AG20443 (cell line): ENCODE measurements at regions not wholly inside any gene's neighbourhood (a gene's known extent, or its start where the extent isn't known, plus 50 kb on each side); places are given as distances from the start of the nearest gene placed in this dataset.
"Not testable (repeated sequence)": the region's sequence is repeated elsewhere in the genome, so short reads cannot be mapped to it uniquely, and the experiment has no call there.

Source experiments
- DNase-seq: peaks from one replicate; pipeline ENCODE4 v3.0.0; 2012; ENCODE audit warnings: low spot score, mixed read lengths

DNA sequence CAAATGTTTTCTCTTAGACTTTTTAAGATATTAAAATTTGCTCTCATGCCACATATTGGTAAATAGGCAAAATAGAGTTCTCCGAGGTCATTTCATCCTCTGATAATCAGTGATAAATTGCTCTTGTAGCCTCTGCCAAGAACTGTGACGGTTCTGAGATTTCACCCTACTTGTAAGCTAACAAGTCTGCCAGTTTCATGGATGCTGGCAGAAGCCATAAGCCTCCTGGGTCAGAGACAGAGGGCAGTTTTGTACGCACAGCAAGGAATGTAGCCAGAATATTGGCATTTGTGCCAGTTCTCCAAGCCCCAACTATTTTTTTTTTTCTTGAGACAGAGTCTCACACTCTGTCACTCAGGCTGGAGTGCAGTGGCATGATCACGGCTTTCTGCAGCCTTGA is 945.0 kb upstream of the WWC1 start:
- DNase-seq: no peak

DNA sequence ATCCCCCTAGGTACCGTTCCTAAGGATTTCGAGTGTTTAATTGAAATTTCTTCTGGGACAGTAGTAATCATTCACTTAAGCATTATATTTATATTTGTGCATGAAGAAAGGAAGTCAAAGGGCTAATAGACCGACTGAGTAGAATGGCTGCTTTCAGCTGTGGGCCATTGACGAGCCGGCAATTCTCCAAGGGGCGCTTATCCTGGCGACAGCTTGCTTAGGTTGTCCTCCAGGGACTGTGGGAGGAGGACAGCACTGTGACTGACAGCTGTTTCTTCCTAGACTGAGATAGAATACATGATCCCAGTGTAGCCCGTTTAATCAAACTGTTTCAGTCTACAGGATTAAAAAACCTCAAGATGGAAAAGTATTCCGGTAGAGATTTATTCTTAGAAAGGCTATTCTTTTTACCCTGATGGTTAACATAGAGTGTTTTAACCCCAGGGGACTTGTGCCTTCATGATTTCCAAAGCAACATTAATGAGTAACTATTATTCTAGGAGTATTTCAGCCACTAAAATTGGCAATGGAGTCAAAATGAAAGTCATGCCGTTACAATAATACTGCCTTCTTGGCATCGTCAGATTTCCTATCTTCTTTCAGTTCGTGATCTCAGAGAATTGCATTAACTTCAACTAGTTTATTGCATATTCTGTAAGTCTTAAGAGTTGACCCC is 943.1 kb upstream of the WWC1 start:
- no peak for DNase-seq

DNA sequence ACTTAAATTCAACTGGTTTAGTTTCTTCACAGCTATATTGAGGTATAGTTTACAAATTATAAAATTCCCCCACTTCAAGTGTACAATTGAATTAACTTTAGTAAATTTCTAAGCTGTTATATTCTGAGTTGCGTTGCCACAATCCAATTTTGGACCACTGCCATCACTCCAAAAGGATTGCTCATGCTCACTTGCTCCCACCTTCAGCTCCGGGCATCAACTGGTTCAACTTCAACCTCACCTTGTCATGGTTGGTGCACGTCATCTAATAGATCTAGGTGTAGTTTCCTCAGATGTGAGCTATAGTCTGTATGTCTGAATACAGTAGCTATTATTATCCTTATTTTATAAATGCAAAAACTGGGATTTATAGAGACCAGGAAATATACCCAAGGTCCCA is 942.5 kb upstream of the WWC1 start:
- no peak for DNase-seq

DNA sequence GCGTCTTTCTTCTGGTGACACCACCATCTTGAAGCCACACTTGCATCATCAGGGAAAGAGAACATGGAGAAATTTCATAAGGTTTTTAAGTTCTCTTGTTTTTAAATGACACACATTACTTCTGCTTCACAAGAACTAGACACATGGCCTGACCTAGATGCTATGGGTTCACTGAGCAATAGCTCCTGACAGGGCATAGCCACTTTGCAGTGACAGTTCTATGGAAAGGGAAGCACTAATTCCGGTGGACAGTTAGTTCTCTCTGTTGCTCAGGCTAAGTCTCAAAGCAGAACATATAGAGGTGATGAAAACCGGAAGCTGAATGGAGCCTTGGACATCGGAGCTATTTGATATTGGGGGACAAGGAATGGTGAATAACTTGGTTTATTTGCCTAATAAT is 940.1 kb upstream of the WWC1 start:
- no peak for DNase-seq

DNA sequence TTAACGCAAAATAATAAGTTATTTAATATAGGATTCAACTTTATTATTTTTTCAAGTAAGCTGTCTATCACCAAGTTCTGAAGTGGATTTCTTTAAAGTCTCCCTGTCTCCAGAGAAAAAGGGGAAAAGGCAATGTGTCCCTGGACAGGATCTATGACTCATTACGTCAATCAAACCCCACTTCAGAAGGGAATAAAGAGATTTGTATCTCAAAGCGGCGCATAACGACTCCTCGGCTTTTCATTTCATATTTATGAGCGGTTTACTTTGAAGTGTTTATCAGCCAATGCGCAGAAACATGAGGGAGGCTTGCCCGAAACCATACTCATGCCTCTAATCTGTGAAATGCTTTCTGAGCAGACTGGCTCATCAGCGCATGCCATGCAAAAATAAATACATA is 938.6 kb upstream of the WWC1 start:
- DNase-seq: no peak

DNA sequence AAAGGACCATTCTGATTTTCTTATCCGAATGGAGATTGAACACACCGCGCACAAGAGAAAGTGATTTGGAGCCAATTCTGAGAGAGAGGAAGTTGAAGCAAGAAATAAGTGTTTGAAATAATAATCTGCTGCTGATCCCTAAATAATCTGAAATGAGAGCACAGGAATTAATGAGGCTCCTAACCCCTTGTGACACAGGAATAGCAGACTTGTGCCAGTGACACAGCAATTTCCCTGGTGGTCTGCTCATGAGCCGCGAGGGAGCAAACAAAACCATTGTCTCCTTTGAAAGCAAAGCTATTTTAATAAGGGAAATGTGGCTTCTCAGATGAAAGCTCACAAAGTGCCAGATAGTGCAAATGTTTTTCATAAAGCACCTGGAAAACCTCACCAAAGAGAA is 936.1 kb upstream of the WWC1 start:
- no peak for DNase-seq

DNA sequence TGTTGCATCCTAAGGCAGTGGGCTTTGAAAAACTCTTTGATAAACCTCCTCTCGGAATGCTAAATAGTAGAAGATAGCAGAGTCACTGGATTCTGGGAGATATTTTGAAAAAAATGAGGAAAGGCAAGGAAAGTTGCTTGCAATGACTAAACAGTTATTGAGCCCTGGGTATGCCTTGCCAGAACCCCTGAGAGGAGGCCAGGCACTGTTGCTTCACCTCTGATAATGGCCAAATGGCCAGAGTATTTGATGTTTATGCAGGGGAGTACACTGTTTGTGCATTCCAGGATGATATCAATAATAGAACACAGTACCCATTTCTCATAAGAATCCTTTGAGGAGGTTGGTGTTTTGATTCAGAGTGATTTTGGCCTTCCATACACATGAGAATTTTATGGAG is 935.1 kb upstream of the WWC1 start:
- no peak for DNase-seq

DNA sequence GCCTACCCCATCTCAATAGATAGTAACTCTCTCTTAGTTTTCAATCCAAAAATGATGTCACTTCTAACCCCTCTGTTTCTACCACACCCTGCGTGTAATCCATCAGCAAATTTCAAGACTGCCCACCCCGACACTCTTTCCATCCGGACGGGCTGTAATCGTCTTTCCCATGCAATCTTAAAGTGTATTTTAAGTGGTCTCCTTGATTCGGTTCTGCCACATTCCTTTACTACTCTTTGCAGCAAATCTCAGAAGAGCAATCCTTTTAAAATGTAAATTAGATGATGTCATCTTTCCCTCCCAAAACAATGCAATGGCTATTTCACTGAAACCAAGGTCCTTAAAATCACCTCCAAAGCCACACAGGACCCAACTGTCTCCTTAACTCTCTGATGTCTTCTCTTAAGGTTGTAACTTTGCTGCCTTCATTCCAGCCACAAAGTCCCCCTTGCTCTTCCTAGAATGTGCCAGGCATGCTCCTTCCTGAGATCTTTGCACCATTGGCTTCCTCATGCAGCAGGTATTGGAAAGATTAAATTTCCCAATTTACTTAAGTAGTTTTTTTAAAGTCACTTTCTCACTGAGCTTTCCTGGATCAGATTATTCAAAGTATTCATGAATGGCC is 932.5 kb upstream of the WWC1 start:
- DNase-seq: no peak

DNA sequence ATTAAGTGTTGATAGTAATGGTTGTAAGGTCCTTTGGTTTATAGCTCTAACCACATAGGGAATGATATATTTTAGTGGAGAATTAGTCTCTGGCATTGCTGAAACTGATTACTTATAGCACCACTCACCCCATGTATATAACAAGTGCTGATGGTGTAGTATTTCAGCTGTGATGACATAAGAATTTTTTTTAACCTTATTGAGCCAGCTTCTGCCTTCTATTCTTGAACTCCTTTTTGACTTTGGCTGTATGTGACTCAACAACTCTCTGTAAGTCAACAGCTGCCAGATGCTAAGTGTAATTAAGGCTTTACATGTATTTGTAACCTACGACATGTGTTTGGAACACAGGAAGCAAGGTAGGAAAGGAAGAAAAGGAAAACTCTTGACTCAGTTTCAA is 929.6 kb upstream of the WWC1 start:
- DNase-seq: no peak

DNA sequence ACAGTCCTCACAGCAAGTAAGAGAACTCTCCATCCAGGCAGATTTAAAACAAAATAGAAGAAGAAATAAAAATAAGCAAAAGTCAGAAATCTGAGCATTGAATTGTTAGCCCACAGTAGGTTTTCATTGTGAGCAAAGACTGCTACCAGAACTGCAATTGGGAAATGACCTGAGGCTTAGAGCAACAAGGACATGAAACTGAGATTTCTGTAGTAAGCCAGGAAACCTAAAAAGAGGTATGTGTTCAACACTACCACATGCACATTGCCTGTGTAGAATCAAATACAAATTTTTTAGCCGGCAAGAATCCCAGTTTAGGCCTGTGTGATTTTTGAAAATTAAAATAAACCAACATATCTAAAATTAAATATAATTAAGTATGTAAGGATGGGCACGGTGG is 928.4 kb upstream of the WWC1 start:
- no peak for DNase-seq

DNA sequence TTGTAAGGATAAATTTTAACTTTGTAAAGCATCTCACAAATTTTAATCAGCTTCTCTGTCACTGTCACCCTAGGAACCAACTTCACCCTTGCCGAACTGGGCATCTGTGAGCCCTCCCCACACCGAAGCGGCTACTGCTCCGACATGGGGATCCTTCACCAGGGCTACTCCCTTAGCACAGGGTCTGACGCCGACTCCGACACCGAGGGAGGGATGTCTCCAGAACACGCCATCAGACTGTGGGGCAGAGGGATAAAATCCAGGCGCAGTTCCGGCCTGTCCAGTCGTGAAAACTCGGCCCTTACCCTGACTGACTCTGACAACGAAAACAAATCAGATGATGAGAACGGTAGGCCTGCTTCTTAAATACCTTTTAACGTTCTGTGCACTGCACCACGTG is 916.3 kb upstream of the WWC1 start:
- DNase-seq: no peak

DNA sequence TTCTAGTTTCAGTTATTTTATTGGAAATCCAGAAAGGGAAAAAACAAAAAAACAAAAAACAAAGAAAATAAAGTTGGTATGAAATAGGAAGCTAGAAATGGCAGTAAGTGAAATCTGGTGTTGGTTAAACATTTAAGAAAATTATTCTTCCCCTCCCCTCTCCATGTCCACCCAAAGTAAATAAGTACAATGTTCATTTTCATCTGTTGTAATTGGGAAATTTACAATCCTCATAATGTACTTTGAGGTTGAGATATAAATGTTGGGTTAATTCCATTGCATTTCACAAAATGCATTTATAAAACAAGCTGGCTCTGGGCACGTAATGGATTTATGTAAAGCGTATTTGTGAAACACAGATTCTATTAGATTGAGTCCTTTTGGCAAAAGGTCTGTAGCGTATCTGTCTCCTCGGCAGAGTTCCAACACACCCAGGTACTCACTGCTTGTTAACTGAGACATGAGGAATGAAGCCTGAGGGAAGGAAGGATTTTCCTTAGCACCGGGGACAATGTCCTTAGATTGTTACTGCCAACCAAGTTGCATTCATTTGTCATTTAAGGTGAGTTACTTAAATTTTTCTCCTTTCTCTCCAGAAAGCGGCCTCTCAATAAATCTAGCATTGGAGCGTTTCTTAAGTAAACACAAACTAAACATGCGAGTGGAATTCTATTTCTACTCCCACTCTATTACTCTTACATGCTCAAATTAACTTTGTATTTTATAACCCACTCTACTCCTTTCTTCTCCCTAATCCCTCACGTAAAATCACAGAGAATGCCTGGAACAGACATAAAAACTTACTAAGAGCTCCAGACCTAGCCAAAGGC is 912.3 kb upstream of the WWC1 start:
- DNase-seq: no peak

DNA sequence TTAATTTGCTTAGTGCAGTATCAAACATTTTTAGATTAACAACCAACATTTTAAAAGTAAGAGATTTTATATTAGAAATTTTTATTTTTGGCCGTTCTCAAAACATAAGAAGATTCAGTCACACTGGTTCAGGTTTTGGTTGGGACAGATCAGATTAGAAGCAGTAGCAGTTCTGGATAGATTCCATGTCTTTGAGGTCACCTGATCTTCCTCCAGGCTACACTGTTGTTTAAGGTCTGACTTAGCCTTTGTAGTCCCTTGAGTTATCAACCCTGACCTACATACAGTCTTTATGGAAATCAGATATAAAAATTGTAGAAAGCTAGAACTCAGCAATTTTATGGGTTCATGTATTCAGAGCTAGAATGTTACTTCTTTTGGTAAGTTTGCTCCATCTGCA is 910.0 kb upstream of the WWC1 start:
- DNase-seq: no peak

DNA sequence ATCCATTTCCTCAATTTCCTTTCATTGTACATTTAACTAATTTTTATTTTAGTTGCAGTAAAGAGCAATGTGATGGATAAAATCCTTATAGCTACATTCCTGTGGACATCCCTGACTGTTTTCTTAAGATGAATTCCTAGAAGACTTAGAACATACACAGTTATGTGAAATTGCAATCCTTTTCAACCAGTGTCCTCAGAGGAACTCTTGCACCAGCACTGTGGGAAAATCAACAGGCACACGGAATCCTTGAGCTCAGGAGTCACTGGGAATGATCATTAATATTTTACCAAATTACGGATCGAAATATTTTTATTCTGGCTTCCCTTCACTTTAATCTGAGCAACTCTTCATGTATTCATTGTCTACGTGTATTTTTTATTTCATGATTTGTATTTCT is 901.9 kb upstream of the WWC1 start:
- no peak for DNase-seq

DNA sequence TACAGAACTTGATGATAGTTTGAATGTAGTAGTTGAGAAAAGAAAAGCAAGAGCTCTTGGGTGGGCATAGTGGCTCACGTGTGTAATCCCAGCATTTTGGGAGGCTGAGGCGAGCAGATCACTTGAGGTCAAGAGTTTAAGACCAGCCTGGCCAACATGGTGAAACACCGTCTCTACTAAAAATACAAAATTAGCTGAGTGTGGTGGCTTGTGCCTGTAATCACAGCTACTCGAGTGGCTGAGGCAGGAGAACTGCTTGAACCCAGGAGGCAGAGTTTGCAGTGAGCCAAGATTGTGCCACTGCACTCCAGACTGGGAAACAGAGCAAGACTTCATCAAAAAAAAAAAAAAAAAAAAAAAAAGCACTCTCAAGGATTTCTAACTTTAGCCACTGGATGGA is 900.2 kb upstream of the WWC1 start:
- DNase-seq: not testable (repeated sequence)

DNA sequence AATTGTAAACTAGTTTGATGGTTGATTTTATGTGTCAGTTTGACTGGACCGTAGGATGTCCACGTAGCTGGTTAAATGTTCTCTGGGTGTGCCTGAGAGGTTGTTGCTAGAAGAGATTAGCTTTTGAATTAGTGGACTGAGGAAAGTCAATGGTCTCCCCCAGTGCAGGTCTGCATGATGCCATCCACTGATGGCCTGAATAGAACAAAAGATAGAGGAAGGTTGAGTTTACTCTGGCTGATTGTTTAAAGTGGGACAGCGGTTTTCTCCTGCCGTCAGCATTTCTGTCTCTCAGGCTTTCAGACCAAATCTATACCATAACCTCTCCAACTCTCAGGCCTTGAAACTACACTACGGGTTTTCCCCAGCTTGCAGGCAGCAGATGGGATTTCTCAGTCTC is 899.2 kb upstream of the WWC1 start:
- DNase-seq: no peak

DNA sequence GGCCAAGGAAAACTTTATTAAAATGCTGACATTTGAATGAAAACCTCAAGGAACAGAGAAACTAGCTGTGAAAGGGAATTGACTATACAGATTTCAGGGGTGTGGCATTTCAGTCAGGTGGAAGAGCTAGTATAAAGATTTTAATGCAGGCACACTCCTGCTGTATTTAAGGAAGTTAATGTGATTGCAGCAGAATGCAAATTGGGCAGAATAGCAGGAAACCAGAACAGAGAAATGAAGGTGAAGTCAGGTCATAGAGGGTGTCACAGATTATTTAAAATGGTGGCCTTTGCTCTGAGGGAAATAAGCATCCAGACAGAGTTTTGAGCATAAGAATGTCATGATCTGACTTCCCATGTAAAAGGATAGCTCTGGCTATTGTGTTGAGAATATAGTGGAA is 898.1 kb upstream of the WWC1 start:
- no peak for DNase-seq

DNA sequence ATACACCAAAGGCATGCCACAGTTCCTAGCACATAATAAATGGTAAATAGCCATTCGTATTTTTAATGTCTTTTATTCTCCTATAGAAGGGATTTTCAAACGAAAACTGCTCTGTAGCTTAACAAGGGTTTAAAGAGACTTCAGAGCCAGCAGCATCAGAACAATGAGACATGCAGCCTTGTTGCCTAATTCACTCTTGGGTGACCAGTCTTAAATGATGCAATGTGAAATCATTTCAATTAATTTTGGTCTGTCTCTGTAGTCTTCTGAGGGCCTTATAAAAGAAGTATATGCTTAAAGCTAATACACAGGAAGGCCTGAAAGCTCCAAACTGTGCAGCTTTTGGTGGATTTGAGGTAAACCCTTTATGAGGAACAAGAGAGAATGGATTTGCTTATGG is 888.8 kb upstream of the WWC1 start:
- DNase-seq: no peak

DNA sequence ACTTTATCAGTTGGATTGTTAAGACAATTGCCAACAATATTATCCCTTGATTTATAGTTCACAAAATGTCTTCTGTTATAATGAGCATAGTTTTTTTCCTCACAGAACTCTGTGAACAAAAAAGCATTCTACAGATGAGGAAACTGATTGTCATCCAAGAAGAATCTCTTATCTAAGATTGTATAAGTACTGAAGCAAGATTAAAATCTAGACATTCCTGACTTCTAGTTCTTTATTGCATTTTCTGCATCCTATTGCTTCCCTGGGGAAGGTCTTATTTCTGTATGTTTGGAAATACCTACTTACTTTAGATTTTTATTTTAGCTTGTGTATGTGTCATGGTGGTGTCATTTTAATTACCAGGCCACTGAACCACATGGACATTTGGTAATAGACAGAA is 884.9 kb upstream of the WWC1 start:
- no peak for DNase-seq

DNA sequence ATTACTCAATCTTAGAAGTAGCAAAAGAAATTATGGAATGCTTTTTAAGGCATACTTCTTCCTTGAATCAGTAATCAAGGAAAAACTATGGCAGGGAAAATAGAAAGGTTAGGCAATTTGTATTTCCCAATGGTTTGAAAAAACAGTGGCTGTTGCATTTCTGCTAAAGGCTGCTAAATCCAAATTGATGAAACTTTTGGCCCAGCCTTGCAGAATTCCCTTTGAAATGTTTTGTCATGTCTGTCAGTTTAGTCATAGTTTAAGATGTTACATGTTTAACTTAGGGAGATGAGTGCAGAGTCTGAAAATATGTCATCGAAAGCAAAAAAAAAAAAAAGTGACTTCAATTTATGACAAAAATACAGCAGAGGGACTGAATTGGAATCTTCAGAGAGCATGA is 878.9 kb upstream of the WWC1 start:
- no peak for DNase-seq

DNA sequence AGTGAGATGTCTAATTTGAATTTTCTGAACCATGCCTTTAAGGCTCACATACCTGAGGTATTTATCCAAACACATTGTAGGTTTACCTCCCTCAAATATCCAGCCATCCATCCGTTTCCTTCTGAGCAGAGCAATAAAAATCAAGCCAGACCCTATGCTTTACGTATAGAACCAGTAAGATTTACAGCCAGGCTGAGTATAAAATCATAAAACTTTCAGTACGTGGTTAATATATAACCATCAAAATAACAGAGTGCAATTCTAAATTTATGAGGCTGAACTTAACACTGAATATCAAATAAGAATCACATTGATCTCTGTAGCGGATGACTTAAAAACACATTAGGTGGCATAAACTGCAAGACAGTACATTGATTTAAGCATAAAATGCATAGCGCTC is 877.9 kb upstream of the WWC1 start:
- DNase-seq: no peak

DNA sequence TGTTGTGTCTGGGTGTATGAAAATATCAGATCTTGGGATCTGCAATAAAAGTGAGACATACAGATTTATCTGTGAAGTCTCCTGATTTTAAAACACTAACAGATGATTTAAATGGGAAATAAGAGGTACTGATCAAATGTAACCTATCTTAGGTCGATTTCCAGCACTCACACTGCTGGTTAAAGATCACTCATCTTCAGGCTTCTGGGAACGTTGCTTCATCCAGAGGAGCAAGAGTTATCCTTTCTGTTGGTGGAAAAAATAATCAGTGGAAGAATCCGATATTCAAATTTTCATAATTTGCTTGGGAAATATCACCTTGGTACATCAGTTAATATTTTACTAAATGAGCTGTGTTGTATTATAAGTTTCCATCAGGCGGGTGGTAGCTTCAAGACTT is 876.8 kb upstream of the WWC1 start:
- DNase-seq: no peak
